ENCODE measurements at regions not wholly inside any gene's neighbourhood (a gene's known extent, or its start where the extent isn't known, plus 50 kb on each side); places are given as distances from the start of the nearest gene placed in this dataset.

GRCh38 chr6:28747631-28748157 is 176.1 kb downstream of the TRIM27 start:
- DNase-seq (ENCODE audit: low spot score) (peak; percentile 77), ATAC-seq (peak; percentile 94)
- H3K4me1 Mint-ChIP-seq: peaks cover 27% of the 10 kb centered on the region
- TF ChIP-seq SP1 (CRISPR knock-in tag; conservative IDR thresholded peaks at IDR 0.05) (peak; percentile 18; the same call in 1 of the 2 replicates), ZNF317 (CRISPR knock-in tag; IDR thresholded peaks at IDR 0.05; ENCODE audit: borderline replicate concordance, low read depth) (no peak), ERG (CRISPR knock-in tag; IDR thresholded peaks at IDR 0.05) (0 out of 2 replicates have a peak, but pooled peaks have one; percentile 21), GABPB1 (CRISPR knock-in tag; IDR thresholded peaks at IDR 0.05) (no peak), ESRRA (CRISPR knock-in tag; IDR thresholded peaks at IDR 0.05; ENCODE audit: borderline replicate concordance) (no peak), MXD4 (CRISPR knock-in tag; IDR thresholded peaks at IDR 0.05; ENCODE audit: borderline replicate concordance) (no peak), CREM (CRISPR knock-in tag; IDR thresholded peaks at IDR 0.05) (peak; percentile 66; the same call in 1 of the 2 replicates), TEAD1 (CRISPR knock-in tag; IDR thresholded peaks at IDR 0.05) (peak; percentile 70; the same call in 1 of the 2 replicates), HMGXB4 (CRISPR knock-in tag; IDR thresholded peaks at IDR 0.05) (peak; percentile 88; the same call in 1 of the 2 replicates), NFATC4 (CRISPR knock-in tag; IDR thresholded peaks at IDR 0.05) (no peak), EMX1 (CRISPR knock-in tag; IDR thresholded peaks at IDR 0.05) (0 out of 2 replicates have a peak, but pooled peaks have one; percentile 59), ARID4B (CRISPR knock-in tag; IDR thresholded peaks at IDR 0.05; ENCODE audit: borderline replicate concordance) (no peak)
- peaks cover 10% of the 10 kb centered on the region for H3K36me3 Mint-ChIP-seq
- POLR2A ChIA-PET: interaction anchor here (1.1 kb wide), 1 partner anchor 11 kb away, joined by 5 read pairs; no protein-coding TSS in a partner anchor
- H3K4me3 Mint-ChIP-seq: peak overlapping the region; percentile 91
- CTCF ChIA-PET: interaction anchor here (0.6 to 1.5 kb wide), 5 partner anchors 19 to 205 kb away, joined by 3 to 6 read pairs (median 4); no protein-coding TSS in a partner anchor
- peak overlapping the region; percentile 21; the same call in 1 of the 2 replicates for H3K27ac Mint-ChIP-seq
- H3K9me3 Mint-ChIP-seq: peaks cover 14% of the 10 kb centered on the region
- peaks cover 41% of the 10 kb centered on the region for H3K27me3 Mint-ChIP-seq (ENCODE audit: low read depth)

GRCh38 chr6:28748192-28748591 is 175.6 kb downstream of the TRIM27 start:
- ChIA-PET POLR2A (interaction anchor here (1.1 kb wide), 1 partner anchor 10 kb away, joined by 5 read pairs; no protein-coding TSS in a partner anchor), CTCF (interaction anchor here (0.9 to 1.5 kb wide), 4 partner anchors 24 to 90 kb away, joined by 3 to 6 read pairs (median 4); no protein-coding TSS in a partner anchor)
- no peak for ATAC-seq
- H3K27ac Mint-ChIP-seq: 0 out of 2 replicates have a peak overlapping the region, but pooled peaks have one; percentile 18
- no peak for DNase-seq (ENCODE audit: low spot score)
- peaks cover 10% of the 10 kb centered on the region for H3K36me3 Mint-ChIP-seq
- peaks cover 30% of the 10 kb centered on the region for H3K4me1 Mint-ChIP-seq
- peaks cover 14% of the 10 kb centered on the region for H3K9me3 Mint-ChIP-seq
- TF ChIP-seq GTF2I (CRISPR knock-in tag; conservative IDR thresholded peaks at IDR 0.05) (no peak), ESRRA (CRISPR knock-in tag; IDR thresholded peaks at IDR 0.05; ENCODE audit: borderline replicate concordance) (no peak), MXD4 (CRISPR knock-in tag; IDR thresholded peaks at IDR 0.05; ENCODE audit: borderline replicate concordance) (no peak), JAZF1 (CRISPR knock-in tag; IDR thresholded peaks at IDR 0.05) (no peak), RORB (CRISPR knock-in tag; IDR thresholded peaks at IDR 0.05) (no peak), ZNF317 (CRISPR knock-in tag; IDR thresholded peaks at IDR 0.05; ENCODE audit: borderline replicate concordance, low read depth) (no peak), ZNF121 (CRISPR knock-in tag; IDR thresholded peaks at IDR 0.05) (no peak), E2F5 (CRISPR knock-in tag; IDR thresholded peaks at IDR 0.05) (no peak), SP1 (CRISPR knock-in tag; conservative IDR thresholded peaks at IDR 0.05) (no peak), ZNF138 (CRISPR knock-in tag; conservative IDR thresholded peaks at IDR 0.05) (no peak), MAX (CRISPR knock-in tag; IDR thresholded peaks at IDR 0.05) (no peak), ELF4 (CRISPR knock-in tag; IDR thresholded peaks at IDR 0.05; ENCODE audit: low read depth) (no peak), AR (CRISPR knock-in tag; IDR thresholded peaks at IDR 0.05) (no peak), GRHL2 (CRISPR knock-in tag; IDR thresholded peaks at IDR 0.05; ENCODE audit: insufficient replicate concordance, severe bottlenecking) (no peak), CBFB (CRISPR knock-in tag; IDR thresholded peaks at IDR 0.05; ENCODE audit: low read depth) (no peak)
- H3K27me3 Mint-ChIP-seq (ENCODE audit: low read depth): peaks cover 40% of the 10 kb centered on the region
- H3K4me3 Mint-ChIP-seq: peak overlapping the region; percentile 46

Data from WTC11 (cell line).